PC-3 (cell line): ENCODE measurements at regions not wholly inside any gene's neighbourhood (a gene's known extent, or its start where the extent isn't known, plus 50 kb on each side); places are given as distances from the start of the nearest gene placed in this dataset.

Source experiments
- CTCF ChIP-seq: fragments of 300-600 bp; sonication (generic); conservative IDR thresholded peaks from 2 replicates; pipeline ENCODE4 v1.5.1; 2017; ENCODE audit warnings: antibody characterized with exemption, low read depth, mild to moderate bottlenecking, low read length
- EZH2 ChIP-seq: fragments of 300-600 bp; sonication (generic); IDR thresholded peaks from one replicate; pipeline ENCODE4 v1.6.1; 2017; ENCODE audit warnings: antibody characterized with exemption, mild to moderate bottlenecking, low read length; ENCODE audit not compliant: unreplicated experiment
- EZH2phosphoT487 ChIP-seq: fragments of 300-600 bp; sonication (generic); IDR thresholded peaks from 2 replicates; pipeline ENCODE4 v1.6.1; 2018; ENCODE audit warnings: mild to moderate bottlenecking, antibody characterized with exemption, low read length, borderline replicate concordance

GRCh38 chr4:29927895-29928294 is 792.3 kb upstream of the PCDH7 start:
- TF ChIP-seq EZH2phosphoT487: no peak
- no peak for TF ChIP-seq CTCF
- TF ChIP-seq EZH2: no peak
